GM03348 (cell line): ENCODE measurements at regions not wholly inside any gene's neighbourhood (a gene's known extent, or its start where the extent isn't known, plus 50 kb on each side); places are given as distances from the start of the nearest gene placed in this dataset.
"Not testable (repeated sequence)": the region's sequence is repeated elsewhere in the genome, so short reads cannot be mapped to it uniquely, and the experiment has no call there.

Source experiments
- DNase-seq: peaks from one replicate; pipeline ENCODE4 v3.0.0; 2012; ENCODE audit warnings: low spot score

- no peak for DNase-seq
Measured at GRCh38 chr14:97031530-97031929, 234.3 kb downstream of the VRK1 start.

- DNase-seq = no peak
Measured at GRCh38 chr14:97033556-97034081, 236.4 kb downstream of the VRK1 start.

GRCh38 chr14:97036086-97036852, 239.1 kb downstream of the VRK1 start:
- DNase-seq = no peak

GRCh38 chr14:97039717-97040363, 242.7 kb downstream of the VRK1 start:
- DNase-seq = no peak

GRCh38 chr14:97046967-97047366, 249.8 kb downstream of the VRK1 start:
- DNase-seq = no peak

GRCh38 chr14:97052001-97052400, 254.8 kb downstream of the VRK1 start:
- DNase-seq = no peak

GRCh38 chr14:97053941-97054340, 256.8 kb downstream of the VRK1 start:
- no peak for DNase-seq

- DNase-seq = no peak
Measured at GRCh38 chr14:97055355-97055754, 258.2 kb downstream of the VRK1 start.

- no peak for DNase-seq
Measured at GRCh38 chr14:97056086-97056485, 258.9 kb downstream of the VRK1 start.

GRCh38 chr14:97057238-97058073, 260.3 kb downstream of the VRK1 start:
- DNase-seq = no peak

- DNase-seq = no peak
Measured at GRCh38 chr14:97058074-97058467, 260.9 kb downstream of the VRK1 start.

- no peak for DNase-seq
Measured at GRCh38 chr14:97058589-97058988, 261.4 kb downstream of the VRK1 start.

- no peak for DNase-seq
Measured at GRCh38 chr14:97061198-97061597, 264.0 kb downstream of the VRK1 start.

- no peak for DNase-seq
Measured at GRCh38 chr14:97061714-97062113, 264.5 kb downstream of the VRK1 start.

- DNase-seq = no peak
Measured at GRCh38 chr14:97065305-97066067, 268.3 kb downstream of the VRK1 start.

GRCh38 chr14:97066068-97066899, 269.1 kb downstream of the VRK1 start:
- no peak for DNase-seq

- not testable (repeated sequence) for DNase-seq
Measured at GRCh38 chr14:97068293-97068692, 271.1 kb downstream of the VRK1 start.

GRCh38 chr14:97070259-97070658, 273.1 kb downstream of the VRK1 start:
- no peak for DNase-seq

- no peak for DNase-seq
Measured at GRCh38 chr14:97071177-97071576, 274.0 kb downstream of the VRK1 start.

- DNase-seq = no peak
Measured at GRCh38 chr14:97073622-97074021, 276.4 kb downstream of the VRK1 start.

GRCh38 chr14:97074456-97074855, 277.3 kb downstream of the VRK1 start:
- no peak for DNase-seq
